ENCODE measurements at regions not wholly inside any gene's neighbourhood (a gene's known extent, or its start where the extent isn't known, plus 50 kb on each side); places are given as distances from the start of the nearest gene placed in this dataset.

DNA sequence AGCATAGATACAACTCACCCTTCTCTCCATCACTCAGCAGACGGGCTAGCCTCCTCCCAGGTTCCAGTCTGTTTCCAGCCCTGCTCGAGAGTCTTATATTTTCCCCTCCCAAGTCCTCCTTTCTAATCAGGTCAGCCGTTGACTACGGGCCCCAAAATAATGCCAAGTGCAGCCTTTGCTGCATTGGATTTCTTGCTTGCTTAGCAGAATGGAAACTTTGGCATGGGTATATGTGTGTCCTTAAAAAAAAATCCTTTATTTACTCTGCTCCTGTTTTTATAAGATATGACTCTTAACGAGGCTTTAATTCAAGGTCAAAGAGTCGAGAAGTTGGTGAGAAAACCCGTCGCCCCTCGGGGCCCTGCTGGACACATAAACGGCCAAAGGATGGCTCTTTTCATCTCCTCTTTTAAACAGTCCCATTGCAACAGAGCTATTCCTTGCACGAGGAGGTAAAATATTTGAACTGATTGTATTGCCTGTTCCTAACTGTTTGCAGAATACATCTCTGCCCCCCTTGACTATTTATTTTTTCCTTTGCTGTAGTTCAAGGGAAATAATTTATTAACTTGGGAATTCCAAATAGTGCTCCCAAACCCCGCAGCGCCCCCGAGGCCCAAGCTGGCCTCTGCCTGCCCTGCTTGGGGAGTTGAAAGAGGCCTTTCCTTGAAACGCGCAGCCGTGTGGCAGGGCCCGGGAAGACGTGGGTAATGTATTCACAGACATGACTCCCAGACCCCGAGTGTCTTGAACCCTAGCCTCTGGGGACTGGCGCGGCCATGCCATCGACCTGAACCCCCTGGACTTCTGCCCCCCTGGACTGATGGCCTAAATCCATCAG lies 156.5 kb upstream of the MYL2 start:
- no peak for DNase-seq (ENCODE audit: low read depth)

- DNase-seq (ENCODE audit: low read depth): no peak
Observed at GRCh38 chr12:111076199-111076598, 155.8 kb upstream of the MYL2 start.

DNA sequence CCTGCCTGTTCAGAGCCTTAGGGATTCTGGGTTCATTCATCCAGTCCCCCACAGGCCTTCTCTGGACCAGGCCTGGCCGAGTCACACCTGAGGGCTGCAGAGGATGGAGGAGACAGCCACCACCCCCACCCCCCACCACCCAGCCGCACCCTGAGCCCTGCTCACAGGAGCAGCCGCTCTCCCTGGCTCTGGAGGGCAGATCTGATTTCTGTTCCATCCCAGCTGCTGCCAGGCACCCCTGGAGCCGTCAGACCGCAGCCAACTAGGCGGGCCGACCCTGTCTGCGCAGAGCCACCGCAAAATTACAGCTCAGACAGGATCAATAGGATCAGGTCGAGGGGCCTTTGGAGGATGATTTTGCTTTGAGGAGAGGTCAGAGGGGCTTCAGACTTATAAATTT lies 154.6 kb upstream of the MYL2 start:
- DNase-seq (ENCODE audit: low read depth): no peak

DNA sequence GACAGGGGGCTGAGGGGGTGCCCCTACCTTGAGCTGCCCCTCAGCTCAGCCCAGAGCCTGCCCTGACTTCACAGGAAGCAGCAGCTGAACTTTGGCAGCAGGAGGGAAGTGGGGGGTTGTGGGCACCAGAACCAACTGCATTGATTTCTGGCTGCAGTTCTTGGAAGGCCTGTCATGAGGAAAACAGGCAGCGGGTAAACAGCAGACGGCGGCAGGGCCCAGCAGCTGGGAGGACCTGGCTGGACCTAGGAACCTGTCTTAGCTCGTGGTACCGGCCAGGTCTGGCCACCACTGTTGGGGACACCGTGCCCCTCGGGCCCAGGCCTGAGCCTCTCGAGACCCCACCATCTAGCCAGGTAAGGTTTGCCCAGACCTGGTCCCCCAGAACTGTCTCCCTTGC lies 154.2 kb upstream of the MYL2 start:
- no peak for DNase-seq (ENCODE audit: low read depth)

GRCh38 chr12:111073370-111073769 lies 153.0 kb upstream of the MYL2 start:
- no peak for DNase-seq (ENCODE audit: low read depth)

- no peak for DNase-seq (ENCODE audit: low read depth)
Observed at GRCh38 chr12:111072299-111072698, 151.9 kb upstream of the MYL2 start.

- no peak for DNase-seq (ENCODE audit: low read depth)
Observed at GRCh38 chr12:111069886-111070285, 149.5 kb upstream of the MYL2 start.

DNA sequence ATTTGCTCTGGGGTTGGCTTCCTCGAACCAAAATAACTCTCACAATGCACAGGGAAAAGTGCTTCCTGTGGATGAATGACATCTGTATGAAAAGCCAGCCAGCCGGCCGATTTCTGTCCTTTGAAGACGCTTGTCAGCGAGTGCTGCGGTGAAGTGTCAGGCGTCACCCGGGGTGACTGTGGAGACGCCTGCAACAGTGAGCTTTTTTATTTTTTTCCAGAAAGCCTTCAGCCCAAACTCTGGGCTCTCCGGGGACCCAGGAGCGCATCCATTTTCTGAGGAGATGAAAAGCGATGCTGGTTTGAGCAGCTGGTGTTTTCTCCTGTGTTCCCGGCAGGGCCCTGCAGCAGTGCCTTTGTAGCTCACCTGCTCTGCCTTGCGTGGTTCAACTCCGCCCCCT lies 147.9 kb upstream of the MYL2 start:
- DNase-seq (ENCODE audit: low read depth): no peak

- DNase-seq (ENCODE audit: low read depth): no peak
Observed at GRCh38 chr12:111067498-111067897, 147.1 kb upstream of the MYL2 start.

DNA sequence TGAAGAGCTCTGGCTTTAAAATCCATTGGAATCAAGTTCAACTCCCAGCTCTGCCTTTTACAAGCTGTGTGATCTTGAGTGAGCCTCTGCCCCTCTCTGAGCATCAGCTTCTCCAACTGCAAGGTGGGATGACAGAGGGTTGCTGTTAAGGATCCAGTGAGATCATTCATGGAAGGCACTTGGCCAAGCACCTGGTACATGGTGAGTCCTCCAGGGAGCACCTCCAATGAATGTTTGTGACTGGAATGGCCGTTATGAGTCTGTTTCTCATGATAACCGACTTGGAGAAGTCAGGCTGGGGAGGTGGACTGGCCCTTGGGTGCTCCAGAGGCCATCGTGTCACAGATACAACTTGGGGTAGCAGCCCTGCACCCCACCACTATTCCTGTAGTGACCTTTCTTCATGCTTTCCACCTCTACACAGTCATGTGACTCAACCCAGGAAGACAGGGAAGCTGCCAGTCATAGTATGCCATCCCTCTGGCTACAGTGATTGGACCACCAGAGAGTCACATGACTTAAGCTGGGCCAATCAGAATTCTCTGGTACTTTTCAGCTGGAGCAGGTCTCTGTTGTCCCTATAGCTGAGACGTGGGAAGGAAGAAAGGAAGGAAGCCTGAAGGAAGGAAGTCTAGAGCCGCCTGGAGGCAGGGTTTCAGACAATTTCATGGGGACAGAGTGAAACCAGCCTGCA lies 146.5 kb upstream of the MYL2 start:
- DNase-seq (ENCODE audit: low read depth): no peak

DNA sequence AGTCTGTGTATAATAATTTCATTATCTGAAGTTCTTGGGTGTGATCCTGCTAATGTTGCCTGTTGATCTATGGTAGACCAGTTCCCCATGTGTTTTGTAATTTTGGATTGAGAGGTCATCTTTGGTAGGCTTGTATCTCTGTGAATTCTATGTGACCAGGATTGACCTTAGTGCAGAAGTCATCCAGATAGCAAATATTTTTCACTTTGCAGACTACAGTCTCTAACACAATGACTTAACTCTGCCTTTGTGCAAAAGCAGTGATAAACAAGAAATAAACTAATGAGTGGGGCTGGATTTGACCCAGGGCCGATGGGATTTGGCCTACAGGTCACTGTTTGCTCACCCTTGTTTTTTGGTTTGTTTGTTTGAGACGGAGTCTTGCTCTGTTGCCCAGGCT lies 144.6 kb upstream of the MYL2 start:
- DNase-seq (ENCODE audit: low read depth): no peak

- no peak for DNase-seq (ENCODE audit: low read depth)
Observed at GRCh38 chr12:111064154-111064553, 143.8 kb upstream of the MYL2 start.

GRCh38 chr12:111063295-111064026 lies 143.1 kb upstream of the MYL2 start:
- DNase-seq (ENCODE audit: low read depth): peak; percentile 9

DNA sequence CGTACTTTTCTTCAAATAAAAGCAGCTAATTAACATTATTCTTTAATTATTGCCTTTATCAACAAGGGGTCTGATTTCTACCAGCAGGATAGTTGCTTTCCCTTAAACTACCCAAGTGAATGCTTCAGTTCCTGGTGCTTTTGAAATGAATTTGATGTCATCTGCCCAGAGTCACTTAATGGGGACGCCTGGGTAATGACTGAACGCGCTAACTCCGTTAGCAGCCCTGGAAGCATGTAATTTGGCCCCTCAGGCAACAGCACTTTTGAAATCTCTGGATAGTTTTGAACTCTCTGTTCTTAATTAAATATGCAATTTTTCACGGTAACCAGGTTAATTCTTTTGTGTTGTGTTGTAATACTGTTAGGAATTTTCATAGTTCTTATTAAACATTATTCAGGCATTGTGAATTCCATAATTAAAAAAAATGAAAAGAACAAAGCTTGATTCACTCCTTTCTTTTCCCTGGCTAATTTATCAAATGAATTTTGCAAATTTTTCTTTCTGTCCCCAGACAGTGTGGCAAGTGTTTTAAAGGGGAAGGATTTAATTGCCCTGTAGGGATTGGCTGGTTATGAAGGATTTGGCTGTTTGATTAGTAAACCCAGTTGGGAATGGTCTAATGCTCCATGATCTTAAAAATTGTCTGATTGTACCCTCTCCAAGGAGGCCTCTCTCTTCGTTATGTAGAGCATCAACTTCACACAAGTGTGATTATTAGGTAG lies 137.5 kb upstream of the MYL2 start:
- no peak for DNase-seq (ENCODE audit: low read depth)

DNA sequence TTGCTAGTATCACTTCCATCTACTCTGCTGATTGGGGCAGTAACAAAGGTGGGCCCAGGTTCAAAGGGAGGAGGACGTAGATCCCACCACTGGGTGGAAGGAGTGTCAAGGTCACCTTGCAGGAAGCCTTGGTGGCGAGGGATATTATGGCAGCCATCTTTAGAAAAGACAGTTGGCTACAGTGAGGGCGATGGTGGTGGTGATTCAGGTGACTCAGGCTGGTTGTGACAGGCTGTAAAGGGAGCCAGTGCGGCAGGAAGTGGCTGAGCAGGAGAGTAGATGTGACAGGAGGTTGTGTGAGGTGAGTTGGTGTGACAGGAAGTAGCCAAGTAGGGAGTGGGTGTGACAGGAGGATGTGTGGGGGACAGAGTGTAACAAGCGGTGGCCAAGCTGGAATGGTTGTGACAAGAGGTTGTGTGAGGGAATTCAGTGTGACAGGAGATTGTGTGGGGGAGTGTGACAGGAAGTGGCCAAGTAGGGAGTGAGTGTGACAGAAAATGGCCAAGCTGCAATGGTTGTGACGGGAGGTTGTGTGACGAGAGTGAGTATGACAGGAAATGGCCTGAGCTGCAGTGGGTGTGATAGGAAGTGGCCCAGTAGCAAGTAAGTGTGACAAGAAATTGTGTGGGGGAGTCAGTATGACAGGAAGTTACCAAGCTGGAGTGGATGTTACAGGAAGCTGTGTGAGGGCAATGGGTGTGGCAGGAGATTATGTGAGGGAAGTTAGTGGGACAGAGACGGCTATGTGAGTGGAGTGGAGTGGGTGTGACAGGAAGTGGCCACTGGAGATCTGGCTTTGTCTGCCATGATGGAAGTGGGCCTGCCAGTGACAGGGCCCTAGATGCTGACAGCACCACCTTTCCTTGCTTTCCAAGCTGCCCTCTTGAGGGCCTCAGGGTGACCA lies 136.5 kb upstream of the MYL2 start:
- DNase-seq (ENCODE audit: low read depth): no peak

DNA sequence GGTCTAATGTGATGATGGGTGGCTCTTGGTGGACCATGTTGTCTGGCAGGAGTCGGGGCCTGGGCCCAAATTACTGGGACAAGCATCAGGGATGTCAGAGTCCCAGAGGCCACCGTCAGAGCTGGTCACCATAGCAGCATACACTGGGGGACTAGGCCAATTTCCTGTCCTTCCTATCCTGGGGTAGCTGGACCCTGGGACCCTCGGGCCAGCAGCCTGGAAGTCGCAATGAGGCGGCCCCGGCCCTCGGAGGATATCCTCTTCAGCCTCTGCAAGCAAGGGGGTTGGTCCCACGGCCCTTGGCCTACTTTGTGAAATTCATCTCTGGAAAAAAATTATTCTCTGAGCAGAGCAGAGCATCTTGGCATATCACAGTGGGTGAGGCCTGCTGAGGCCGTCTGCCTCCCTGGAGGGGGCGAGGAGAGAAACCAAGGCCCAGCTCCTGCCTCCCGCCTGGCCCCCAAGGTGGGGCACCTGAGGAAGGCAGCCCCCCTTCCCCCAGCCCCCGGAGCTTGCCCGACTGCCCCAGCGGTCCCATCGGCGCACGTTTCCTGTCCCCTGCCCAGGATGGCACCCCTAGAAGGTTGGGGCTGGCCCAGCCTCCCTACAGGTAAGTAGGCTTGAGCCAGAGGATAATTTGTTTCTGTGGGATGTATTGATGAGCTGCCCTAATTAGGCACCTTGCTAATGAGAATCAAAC lies 135.0 kb upstream of the MYL2 start:
- DNase-seq (ENCODE audit: low read depth): no peak

DNA sequence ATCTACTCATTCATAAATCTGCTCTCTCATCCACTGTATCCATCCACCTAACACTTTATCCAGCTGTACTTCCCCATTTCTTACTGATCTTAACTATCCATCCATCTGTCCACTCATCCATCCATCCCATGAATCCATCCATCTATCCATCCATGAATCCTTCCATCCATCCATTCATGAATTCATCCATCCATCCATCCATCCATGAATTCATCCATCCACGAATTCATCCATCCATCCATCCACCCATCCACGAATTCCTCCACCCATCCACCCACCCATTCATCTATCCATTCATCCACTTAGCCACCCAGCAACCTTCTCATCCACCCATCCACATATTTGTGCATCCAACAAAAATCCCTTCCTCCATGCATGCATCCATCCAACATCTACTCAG lies 128.6 kb upstream of the MYL2 start:
- no peak for DNase-seq (ENCODE audit: low read depth)

- no peak for DNase-seq (ENCODE audit: low read depth)
Observed at GRCh38 chr12:111046896-111047295, 126.5 kb upstream of the MYL2 start.

DNA sequence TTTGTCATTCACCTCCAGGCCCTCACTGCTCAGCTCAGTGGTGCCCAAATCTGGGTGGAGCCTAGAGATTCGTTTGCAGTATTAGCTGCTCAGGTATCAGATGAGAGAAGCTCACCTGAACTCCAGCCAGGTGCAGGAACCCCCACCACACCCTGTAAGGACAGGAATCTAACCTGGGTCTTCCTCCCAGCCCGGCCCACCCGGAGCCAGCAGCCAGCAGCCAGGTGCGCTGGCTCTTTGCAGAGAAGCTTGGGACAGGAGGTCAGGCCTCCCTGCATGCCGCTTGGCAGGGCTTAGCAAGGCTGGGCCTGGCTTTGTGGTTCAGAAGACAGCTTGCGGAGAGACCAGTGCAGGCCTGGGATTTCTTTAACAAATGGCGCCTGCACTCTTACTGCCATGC lies 125.6 kb upstream of the MYL2 start:
- no peak for DNase-seq (ENCODE audit: low read depth)

DNA sequence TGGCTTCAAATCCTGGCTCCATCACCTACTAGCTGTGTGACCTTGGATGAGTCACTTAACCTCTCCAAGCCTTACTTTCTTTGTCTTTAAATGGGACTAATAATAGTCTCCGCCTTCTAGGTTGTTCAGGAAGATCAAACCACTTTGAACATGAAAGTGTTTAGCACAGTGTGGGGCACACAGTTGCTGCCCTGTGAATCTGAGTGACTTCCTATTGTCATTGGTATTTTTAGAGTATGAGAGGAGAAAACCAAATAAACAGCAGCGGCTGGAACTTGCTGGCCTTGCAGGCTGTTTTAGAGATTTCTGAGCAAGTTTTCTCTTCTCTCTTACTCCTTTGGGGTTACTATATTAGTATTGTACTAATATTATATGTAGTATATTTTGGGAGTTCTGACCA lies 120.7 kb upstream of the MYL2 start:
- no peak for DNase-seq (ENCODE audit: low read depth)

GRCh38 chr12:111040690-111041089 lies 120.3 kb upstream of the MYL2 start:
- no peak for DNase-seq (ENCODE audit: low read depth)
